SJSA1 (cell line): ENCODE measurements at regions not wholly inside any gene's neighbourhood (a gene's known extent, or its start where the extent isn't known, plus 50 kb on each side); places are given as distances from the start of the nearest gene placed in this dataset.
"Not testable (repeated sequence)": the region's sequence is repeated elsewhere in the genome, so short reads cannot be mapped to it uniquely, and the experiment has no call there.

Source experiments
- DNase-seq, 2 experiments: peaks; one replicate each; pipeline ENCODE4 v3.0.0-alpha.2; 2015 to 2020; ENCODE audit warnings: low spot score in 2 of 2, low read depth in 1 of 2
- H3K27ac ChIP-seq: fragments of 250-450 bp; sonication (Bioruptor Pico); 2 replicates; pipeline ENCODE4 v1.5.1; 2020; ENCODE audit warnings: mild to moderate bottlenecking, moderate library complexity
- H3K27me3 ChIP-seq: fragments of 250-450 bp; sonication (Bioruptor Pico); replicated peaks from 2 replicates; pipeline ENCODE4 v1.5.1; 2020; ENCODE audit warnings: mild to moderate bottlenecking, moderate library complexity
- H3K36me3 ChIP-seq: fragments of 250-450 bp; sonication (Bioruptor Pico); 2 replicates; pipeline ENCODE4 v1.5.1; 2020; ENCODE audit warnings: mild to moderate bottlenecking
- H3K4me1 ChIP-seq: fragments of 250-450 bp; sonication (Bioruptor Pico); replicated peaks from 2 replicates; pipeline ENCODE4 v1.6.1; 2021; ENCODE audit warnings: mild to moderate bottlenecking
- H3K4me3 ChIP-seq: fragments of 250-450 bp; sonication (Bioruptor Pico); 2 replicates; pipeline ENCODE4 v1.5.1; 2020; ENCODE audit warnings: mild to moderate bottlenecking
- H3K9me3 ChIP-seq: fragments of 250-450 bp; sonication (Bioruptor Pico); replicated peaks from 2 replicates; pipeline ENCODE4 v1.5.1; 2020; ENCODE audit warnings: mild to moderate bottlenecking

DNA sequence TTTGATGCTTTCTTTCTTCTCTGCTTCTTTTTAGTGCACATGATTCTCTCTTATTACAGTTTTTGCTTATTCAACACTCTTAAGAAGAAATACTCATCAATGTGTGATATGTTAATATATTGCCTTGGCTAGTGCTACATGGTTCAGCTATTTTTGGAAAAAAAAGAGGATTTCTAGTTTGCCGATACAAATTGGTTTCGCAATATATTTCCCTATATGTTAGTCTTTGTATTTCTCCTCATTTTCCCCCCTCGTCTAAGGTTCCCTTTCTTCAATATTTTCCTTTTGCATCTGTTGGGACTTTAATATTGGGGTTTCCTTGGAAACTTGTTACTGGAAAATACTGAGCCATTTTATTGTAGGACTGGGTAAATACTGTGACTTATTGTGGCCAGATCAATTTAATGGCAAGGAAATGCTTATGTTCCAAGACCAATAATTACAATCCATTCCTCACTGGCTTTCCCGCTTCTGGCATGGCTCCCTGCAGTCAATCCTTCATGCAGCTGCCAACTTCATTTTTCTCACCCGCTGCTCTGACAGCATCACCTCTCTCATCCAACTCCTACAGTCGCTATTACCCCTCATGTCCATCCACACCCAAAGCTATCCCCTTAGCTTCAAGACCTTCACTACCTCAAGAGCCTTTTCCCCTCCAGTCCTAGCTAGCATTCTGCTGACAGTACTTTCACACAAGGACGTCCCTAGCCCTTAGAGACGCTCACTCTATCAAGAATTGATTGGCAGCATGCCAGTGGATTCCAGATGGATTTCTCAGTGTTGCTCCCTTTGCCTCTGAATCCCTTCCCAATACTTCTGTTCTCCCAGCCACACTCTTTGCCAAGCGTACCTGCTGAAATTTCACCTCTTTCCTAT lies 280.1 kb upstream of the TMTC4 start:
- Histone ChIP-seq H3K4me1 (no peaks in the 10 kb centered on the region), H3K27me3 (no peaks in the 10 kb centered on the region), H3K27ac (no peak overlapping the region), H3K36me3 (no peaks in the 10 kb centered on the region), H3K4me3 (no peak overlapping the region), H3K9me3 (no peaks in the 10 kb centered on the region)
- no peak for DNase-seq

DNA sequence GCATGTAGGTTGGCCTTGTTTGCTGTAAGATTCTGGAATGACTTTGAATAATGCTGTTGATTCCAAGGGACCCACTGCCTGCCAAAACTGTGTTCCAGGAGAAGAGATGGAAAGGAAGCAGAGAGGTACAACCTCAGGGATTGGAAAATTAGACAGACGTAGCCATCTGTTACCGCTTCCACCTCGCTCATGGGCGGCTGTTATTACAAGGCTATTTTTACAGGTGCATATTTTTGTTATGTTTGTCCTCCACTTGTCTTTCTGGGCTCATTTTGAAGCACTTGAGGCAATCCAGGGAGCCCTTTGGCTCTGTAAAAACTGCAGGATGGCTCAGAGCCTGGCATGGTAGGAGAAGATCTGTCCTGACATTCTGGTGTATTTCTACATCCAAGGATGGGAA lies 276.4 kb upstream of the TMTC4 start:
- Histone ChIP-seq H3K27ac (no peak overlapping the region), H3K4me1 (no peaks in the 10 kb centered on the region), H3K27me3 (no peaks in the 10 kb centered on the region), H3K9me3 (no peaks in the 10 kb centered on the region), H3K4me3 (no peak overlapping the region), H3K36me3 (no peaks in the 10 kb centered on the region)
- DNase-seq: no peak

DNA sequence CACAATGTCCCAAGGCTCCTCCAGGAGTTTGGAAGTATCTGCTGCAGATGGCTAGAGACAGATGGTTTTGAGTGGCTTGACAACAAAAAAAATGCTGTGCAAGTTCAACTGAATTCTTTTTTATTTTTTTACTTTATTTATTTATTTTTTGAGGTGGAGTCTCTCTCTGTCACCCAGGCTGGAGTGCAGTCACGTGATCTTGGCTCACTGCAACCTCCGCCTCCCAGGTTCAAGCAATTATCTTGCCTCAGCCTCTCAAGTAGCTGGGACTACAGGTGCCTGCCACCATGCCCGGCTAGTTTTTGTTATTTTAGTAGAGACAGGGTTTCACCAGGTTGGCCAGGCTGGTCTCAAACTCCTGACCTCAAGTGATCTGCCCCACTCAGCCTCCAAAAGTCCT lies 274.3 kb upstream of the TMTC4 start:
- not testable (repeated sequence) for H3K36me3 ChIP-seq, H3K27me3 ChIP-seq, H3K4me1 ChIP-seq, H3K4me3 ChIP-seq, H3K9me3 ChIP-seq, H3K27ac ChIP-seq, DNase-seq

DNA sequence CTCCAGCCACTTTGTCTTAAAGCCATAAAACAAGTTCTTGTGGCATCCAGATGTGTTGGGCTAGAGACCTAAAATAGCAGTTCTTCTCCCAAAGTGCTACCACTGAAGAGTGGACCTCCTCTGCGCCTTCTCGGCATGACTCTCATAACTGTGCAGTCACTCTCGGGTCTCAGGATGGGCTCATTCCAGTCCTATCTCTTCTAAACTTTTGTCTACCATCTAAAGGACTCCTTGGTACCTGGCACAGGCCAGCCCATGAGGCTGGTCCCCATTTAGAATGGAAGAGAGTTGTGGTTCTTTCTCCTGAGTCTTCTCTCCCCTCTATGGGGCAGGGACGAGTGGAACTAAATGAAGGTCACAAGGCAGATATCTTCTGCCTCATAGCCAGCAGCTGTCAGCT lies 272.0 kb upstream of the TMTC4 start:
- Histone ChIP-seq H3K9me3 (no peaks in the 10 kb centered on the region), H3K27ac (no peak overlapping the region), H3K27me3 (no peaks in the 10 kb centered on the region), H3K36me3 (no peaks in the 10 kb centered on the region), H3K4me3 (no peak overlapping the region), H3K4me1 (no peaks in the 10 kb centered on the region)
- DNase-seq: no peak

DNA sequence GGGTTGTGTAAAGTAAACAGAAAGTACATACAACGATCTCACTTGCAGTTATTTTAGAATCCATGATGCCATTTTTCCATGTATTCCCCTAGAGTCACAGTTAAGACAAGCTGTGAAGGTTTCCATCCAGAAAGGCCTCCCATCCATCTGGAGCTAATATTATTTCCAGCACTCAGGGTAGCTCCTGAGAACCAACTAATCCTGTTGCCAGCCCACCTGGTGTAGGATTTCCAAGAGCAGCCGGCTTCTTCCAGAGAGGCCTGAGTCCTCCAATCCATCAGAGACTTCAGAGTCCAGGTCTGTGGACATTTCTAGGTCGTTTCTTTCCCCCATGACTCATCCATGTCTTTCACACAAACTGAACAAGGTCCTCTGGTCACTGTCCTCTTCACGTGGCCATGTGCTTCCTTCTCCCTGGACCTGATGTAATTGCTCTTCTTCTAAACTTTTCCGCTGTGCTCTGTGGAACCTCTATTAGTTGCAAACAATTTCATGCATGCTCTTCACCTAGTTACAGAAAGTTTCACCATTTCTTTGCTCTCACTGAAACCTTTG lies 270.3 kb upstream of the TMTC4 start:
- H3K36me3 ChIP-seq: no peaks in the 10 kb centered on the region
- no peaks in the 10 kb centered on the region for H3K4me1 ChIP-seq
- no peak for DNase-seq
- H3K4me3 ChIP-seq: no peak overlapping the region
- no peak overlapping the region for H3K27ac ChIP-seq
- no peaks in the 10 kb centered on the region for H3K9me3 ChIP-seq
- H3K27me3 ChIP-seq: no peaks in the 10 kb centered on the region

DNA sequence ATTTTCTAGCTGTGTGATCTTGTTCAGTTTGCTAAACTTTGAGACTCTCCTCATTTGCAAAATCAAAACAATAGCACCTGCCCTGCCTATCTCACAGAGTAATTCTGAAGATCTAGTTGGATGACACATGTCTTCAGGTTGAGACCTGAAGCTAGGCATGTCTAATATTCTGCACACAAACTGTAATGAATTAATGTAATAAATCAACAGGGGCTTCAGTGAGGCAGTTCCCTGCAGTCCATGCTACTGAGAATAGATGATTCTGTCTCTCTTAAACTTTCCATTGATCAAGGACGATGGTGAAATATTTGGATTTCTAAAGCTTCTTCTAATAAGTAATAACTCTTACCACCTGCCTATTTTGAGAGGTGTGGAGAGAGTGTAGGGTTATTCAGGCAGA lies 268.1 kb upstream of the TMTC4 start:
- no peaks in the 10 kb centered on the region for H3K27me3 ChIP-seq
- H3K36me3 ChIP-seq: no peaks in the 10 kb centered on the region
- no peaks in the 10 kb centered on the region for H3K4me1 ChIP-seq
- DNase-seq: no peak
- H3K9me3 ChIP-seq: no peaks in the 10 kb centered on the region
- no peak overlapping the region for H3K4me3 ChIP-seq
- no peak overlapping the region for H3K27ac ChIP-seq

DNA sequence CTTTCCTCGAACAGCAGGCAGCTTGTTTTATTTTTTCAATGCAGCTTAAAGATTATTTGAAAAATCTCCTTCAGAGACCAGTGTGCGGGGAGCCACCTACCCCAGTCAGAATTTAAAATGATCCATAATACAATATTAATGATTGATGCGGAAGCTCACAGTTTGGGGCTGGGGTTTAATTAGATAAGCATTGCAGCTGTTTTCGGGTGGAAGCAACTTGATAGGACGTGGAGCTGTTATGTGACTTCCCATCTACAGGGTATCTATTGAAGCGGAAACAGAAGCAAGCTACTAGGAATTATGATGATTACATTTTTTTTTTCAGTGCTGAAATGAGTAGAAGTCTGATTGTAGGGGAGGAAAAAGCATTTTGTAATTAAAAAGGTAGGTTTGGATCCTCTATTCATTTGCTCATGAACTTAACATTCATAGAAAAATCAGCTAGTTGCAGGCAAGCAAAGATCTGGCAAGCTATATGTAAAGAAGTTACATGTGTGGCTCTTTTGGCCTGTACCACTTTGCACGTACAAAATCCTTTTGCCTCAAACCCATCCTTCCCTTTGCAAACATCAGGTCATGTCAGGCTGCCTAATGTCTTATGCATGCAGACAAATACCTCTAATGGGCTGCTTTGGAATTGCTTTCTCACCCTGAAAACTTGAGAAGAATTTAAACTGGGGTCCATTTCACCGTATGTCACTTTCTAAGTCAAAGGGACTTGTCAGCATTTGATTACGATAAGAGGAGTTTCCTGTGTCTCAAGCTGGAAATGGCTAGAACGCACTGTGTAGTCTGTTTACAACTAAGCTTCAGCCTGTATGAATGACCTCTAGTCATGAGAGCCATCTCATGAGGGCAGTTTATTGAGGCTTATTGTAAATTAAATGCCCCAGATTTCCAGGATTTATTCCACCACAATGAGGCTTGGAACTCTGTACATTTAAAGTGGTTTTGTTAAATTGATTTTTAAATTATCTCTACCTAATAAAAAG lies 267.1 kb upstream of the TMTC4 start:
- Histone ChIP-seq H3K36me3 (no peaks in the 10 kb centered on the region), H3K27me3 (no peaks in the 10 kb centered on the region), H3K27ac (no peak overlapping the region), H3K9me3 (no peaks in the 10 kb centered on the region), H3K4me3 (no peak overlapping the region), H3K4me1 (no peaks in the 10 kb centered on the region)
- no peak for DNase-seq

DNA sequence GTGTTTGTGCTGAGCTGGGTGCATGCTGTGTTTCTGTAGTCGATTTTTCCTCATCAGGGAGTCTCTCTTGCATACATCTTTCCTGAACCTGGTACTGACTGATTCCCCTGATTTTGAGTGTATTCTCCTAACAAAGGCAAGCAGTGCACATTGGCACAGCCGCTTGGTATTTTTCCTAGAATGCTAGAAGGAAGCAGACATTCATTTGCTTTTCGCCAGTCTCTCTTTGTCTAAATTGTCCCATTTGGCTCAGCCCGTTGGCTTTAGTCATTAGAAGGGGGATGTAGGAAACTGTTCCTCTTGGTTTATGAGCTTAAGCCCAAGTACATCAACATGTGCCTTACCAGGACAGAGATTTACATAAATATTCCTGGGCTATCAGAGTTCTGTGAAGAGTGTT lies 266.1 kb upstream of the TMTC4 start:
- Histone ChIP-seq H3K27me3 (no peaks in the 10 kb centered on the region), H3K4me3 (no peak overlapping the region), H3K27ac (no peak overlapping the region), H3K4me1 (no peaks in the 10 kb centered on the region), H3K36me3 (no peaks in the 10 kb centered on the region), H3K9me3 (no peaks in the 10 kb centered on the region)
- DNase-seq: no peak

DNA sequence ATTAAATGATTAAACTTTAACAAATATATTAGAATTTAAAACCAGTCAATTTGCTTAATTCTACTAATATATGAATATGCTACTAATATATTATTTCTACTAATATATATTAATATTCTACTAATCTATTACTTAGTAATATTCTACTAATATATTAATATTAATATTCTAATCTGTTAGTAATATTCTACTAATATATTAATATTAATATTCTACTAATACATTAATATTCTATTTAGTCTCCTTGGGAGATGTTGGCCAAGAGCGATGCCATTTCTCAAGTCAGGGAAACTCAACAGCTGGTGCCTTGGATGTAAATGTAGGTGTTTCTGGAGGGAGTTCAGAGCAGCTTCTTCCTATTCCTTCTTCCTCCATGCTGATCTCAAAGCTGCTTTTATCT lies 259.2 kb upstream of the TMTC4 start:
- H3K36me3 ChIP-seq: no peaks in the 10 kb centered on the region
- DNase-seq: no peak
- no peaks in the 10 kb centered on the region for H3K27me3 ChIP-seq
- H3K9me3 ChIP-seq: no peaks in the 10 kb centered on the region
- no peak overlapping the region for H3K4me3 ChIP-seq
- H3K27ac ChIP-seq: no peak overlapping the region
- no peaks in the 10 kb centered on the region for H3K4me1 ChIP-seq

DNA sequence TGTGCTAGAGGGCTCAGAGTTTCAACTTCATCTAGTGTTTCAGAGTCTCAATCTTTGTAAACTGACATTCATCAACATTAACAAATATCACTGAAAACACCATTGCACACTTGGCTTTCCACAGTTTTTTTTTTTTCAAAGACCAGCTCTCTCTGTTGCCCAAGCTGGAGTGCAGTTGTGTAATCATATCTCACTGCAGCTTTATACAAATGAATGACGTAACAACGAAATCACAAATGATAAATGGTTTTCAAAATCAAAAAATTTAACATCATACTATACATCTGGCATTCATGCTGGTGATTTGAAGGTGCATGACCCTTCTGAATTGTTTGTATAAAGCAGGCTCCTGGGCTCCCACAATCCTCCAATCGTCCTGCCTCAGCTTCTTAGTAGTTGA lies 248.0 kb upstream of the TMTC4 start:
- H3K4me3 ChIP-seq: no peak overlapping the region
- DNase-seq: no peak

DNA sequence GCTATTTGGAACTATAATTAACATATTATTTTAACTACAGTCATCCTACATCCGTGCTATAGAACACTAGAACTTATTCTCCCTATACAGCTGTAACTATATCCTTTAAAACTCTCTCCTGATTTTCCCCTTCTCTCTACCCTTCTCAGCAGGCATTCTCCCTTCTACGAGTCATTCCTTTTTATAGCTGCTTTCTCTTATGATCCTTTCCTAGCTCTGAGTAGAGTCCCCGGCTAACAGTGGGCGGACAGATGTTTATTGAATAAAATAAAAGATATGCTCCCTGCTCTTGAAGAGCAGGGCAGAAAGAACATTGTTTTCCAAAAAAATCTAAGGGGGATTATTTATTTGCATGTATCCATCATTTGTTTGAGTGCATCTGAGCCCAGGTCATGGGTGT lies 246.5 kb upstream of the TMTC4 start:
- Histone ChIP-seq H3K9me3 (no peaks in the 10 kb centered on the region), H3K27me3 (no peaks in the 10 kb centered on the region), H3K27ac (no peak overlapping the region), H3K36me3 (no peaks in the 10 kb centered on the region), H3K4me3 (no peak overlapping the region), H3K4me1 (no peaks in the 10 kb centered on the region)
- DNase-seq: no peak

More for the DNA sequence above, 248.0 kb upstream of the TMTC4 start:
- Histone ChIP-seq H3K27ac (no peak overlapping the region), H3K36me3 (no peaks in the 10 kb centered on the region), H3K9me3 (no peaks in the 10 kb centered on the region), H3K27me3 (no peaks in the 10 kb centered on the region), H3K4me1 (no peaks in the 10 kb centered on the region)

DNA sequence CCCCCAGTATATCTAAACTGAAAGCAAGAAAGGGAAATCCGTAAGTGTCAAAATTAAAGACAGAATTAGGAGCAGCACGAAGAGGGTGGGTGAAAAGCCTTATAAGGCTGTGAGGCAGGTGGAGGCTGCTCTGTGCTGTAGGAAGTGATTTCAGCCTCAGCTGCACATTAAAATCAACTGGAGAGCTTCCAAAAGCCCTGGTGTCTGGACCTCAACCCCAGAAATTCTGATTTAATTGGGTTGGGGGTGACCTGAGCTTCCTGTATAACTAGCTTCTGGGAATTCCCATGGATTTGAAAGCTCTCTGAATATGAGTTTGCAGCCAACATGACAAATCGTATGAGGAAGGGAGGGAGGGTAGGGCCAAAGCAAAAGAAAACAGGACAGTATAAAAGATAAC lies 242.4 kb upstream of the TMTC4 start:
- H3K27ac ChIP-seq: no peak overlapping the region
- H3K4me3 ChIP-seq: no peak overlapping the region
- H3K4me1 ChIP-seq: no peaks in the 10 kb centered on the region
- no peak for DNase-seq
- H3K36me3 ChIP-seq: no peaks in the 10 kb centered on the region
- no peaks in the 10 kb centered on the region for H3K9me3 ChIP-seq
- H3K27me3 ChIP-seq: no peaks in the 10 kb centered on the region

DNA sequence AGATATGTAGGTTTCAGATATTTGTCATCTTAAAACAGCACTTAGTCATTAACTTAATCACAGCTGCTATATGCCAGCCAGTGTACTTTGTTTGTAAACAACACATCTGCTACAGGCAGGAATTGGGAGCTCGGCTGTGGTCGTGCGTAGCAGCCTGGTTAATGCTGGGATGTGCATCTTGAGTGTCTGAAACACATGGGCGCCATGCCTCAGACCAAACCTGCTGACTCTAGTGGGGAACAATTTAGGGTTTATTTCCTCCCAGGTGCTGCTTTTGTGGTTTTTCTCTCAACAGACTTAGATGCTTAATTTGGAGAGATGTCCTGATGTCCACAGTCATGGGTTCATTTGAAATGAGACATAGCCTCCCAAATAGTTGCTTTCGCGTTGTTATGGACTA lies 238.5 kb upstream of the TMTC4 start:
- no peak for DNase-seq
- no peaks in the 10 kb centered on the region for H3K27me3 ChIP-seq

More for the DNA sequence above, 238.5 kb upstream of the TMTC4 start:
- Histone ChIP-seq H3K36me3 (no peaks in the 10 kb centered on the region), H3K27ac (no peak overlapping the region), H3K4me1 (no peaks in the 10 kb centered on the region), H3K9me3 (no peaks in the 10 kb centered on the region), H3K4me3 (no peak overlapping the region)
